HL-60 (cell line): ENCODE measurements at regions not wholly inside any gene's neighbourhood (a gene's known extent, or its start where the extent isn't known, plus 50 kb on each side); places are given as distances from the start of the nearest gene placed in this dataset.
"Not testable (repeated sequence)": the region's sequence is repeated elsewhere in the genome, so short reads cannot be mapped to it uniquely, and the experiment has no call there.

Source experiments
- DNase-seq, 2 experiments: peaks; one replicate each; pipeline ENCODE4 v3.0.0-alpha.2; 2010 to 2020; ENCODE audit warnings: low read depth in 1 of 2, low spot score in 1 of 2
- H3K27ac ChIP-seq: fragments of 250-450 bp; sonication (Bioruptor Pico); replicated peaks from 2 replicates; pipeline ENCODE4 v1.5.1; 2020; ENCODE audit warnings: mild to moderate bottlenecking, moderate library complexity
- H3K27me3 ChIP-seq: fragments of 250-450 bp; sonication (Bioruptor Pico); 2 replicates; pipeline ENCODE4 v1.5.1; 2021; ENCODE audit warnings: mild to moderate bottlenecking, moderate library complexity; ENCODE audit not compliant: insufficient read depth, poor library complexity, severe bottlenecking
- H3K4me3 ChIP-seq: replicated peaks from 2 replicates; pipeline ENCODE4 v1.5.1; 2011; ENCODE audit warnings: mild to moderate bottlenecking, control low read depth, low read length; ENCODE audit not compliant: insufficient read depth
- CTCF ChIP-seq: IDR thresholded peaks from one replicate; pipeline ENCODE4 v1.5.1; 2011; ENCODE audit warnings: low read length, control low read depth, inconsistent platforms; ENCODE audit not compliant: insufficient read depth
- GABPA ChIP-seq: IDR thresholded peaks from 2 replicates; pipeline ENCODE4 v1.6.1; 2012; ENCODE audit warnings: low read depth
- POLR2AphosphoS5 ChIP-seq: IDR thresholded peaks from 2 replicates; pipeline ENCODE4 v1.6.1; 2012; ENCODE audit warnings: low read depth
- SPI1 ChIP-seq: IDR thresholded peaks from 2 replicates; pipeline ENCODE4 v1.6.1; 2012; ENCODE audit warnings: low read depth, mild to moderate bottlenecking, borderline replicate concordance
- TF ChIP-seq, protein P1 (sequence below): IDR thresholded peaks from 2 replicates; pipeline ENCODE4 v1.6.1; 2012; ENCODE audit warnings: low read depth; ENCODE audit not compliant: insufficient replicate concordance

- no peak for TF ChIP-seq POLR2AphosphoS5
- TF ChIP-seq GABPA = no peak
- TF ChIP-seq, protein P1, sequence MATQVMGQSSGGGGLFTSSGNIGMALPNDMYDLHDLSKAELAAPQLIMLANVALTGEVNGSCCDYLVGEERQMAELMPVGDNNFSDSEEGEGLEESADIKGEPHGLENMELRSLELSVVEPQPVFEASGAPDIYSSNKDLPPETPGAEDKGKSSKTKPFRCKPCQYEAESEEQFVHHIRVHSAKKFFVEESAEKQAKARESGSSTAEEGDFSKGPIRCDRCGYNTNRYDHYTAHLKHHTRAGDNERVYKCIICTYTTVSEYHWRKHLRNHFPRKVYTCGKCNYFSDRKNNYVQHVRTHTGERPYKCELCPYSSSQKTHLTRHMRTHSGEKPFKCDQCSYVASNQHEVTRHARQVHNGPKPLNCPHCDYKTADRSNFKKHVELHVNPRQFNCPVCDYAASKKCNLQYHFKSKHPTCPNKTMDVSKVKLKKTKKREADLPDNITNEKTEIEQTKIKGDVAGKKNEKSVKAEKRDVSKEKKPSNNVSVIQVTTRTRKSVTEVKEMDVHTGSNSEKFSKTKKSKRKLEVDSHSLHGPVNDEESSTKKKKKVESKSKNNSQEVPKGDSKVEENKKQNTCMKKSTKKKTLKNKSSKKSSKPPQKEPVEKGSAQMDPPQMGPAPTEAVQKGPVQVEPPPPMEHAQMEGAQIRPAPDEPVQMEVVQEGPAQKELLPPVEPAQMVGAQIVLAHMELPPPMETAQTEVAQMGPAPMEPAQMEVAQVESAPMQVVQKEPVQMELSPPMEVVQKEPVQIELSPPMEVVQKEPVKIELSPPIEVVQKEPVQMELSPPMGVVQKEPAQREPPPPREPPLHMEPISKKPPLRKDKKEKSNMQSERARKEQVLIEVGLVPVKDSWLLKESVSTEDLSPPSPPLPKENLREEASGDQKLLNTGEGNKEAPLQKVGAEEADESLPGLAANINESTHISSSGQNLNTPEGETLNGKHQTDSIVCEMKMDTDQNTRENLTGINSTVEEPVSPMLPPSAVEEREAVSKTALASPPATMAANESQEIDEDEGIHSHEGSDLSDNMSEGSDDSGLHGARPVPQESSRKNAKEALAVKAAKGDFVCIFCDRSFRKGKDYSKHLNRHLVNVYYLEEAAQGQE = no peak
- TF ChIP-seq CTCF = no peak
- no peak for TF ChIP-seq SPI1
- no peak for DNase-seq
These were observed 138.6 kb upstream of the ARHGAP20 start for GRCh38 chr11:110850846-110851245.

GRCh38 chr11:110843053-110843452, 130.8 kb upstream of the ARHGAP20 start:
- H3K4me3 ChIP-seq, DNase-seq, H3K27me3 ChIP-seq, H3K27ac ChIP-seq: not testable (repeated sequence)

More at GRCh38 chr11:110850846-110851245, 138.6 kb upstream of the ARHGAP20 start:
- H3K27me3 ChIP-seq = peaks cover 2% of the 10 kb centered on the region
- H3K4me3 ChIP-seq = no peak overlapping the region
- H3K27ac ChIP-seq = no peak overlapping the region

DNA sequence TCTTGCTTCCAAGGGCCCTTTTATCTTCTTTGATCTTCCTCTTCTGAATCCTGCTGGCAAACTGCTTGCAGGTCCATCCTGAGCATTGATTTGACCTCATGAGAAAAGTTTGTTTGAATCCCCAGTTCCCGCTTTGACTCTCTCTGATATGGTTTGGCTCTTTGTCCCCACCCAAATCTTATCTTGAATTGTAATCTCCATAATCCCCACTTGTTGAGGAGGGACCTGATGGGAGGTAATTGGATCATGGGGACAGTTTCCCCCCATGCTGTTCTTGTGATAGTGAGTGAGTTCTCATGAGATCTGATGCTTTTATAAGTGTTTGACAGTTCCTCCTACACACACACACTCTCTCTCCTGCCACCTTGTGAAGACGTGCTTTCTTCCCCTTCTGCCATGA, 126.6 kb upstream of the ARHGAP20 start:
- H3K27me3 ChIP-seq = no peaks in the 10 kb centered on the region
- DNase-seq = no peak
- no peak overlapping the region for H3K27ac ChIP-seq
- no peak overlapping the region for H3K4me3 ChIP-seq
- no peak for TF ChIP-seq SPI1
- TF ChIP-seq CTCF = no peak
- no peak for TF ChIP-seq GABPA
- TF ChIP-seq POLR2AphosphoS5 = no peak
- TF ChIP-seq, protein P1 = no peak

GRCh38 chr11:110837603-110838002, 125.4 kb upstream of the ARHGAP20 start:
- no peak for DNase-seq
- TF ChIP-seq POLR2AphosphoS5 = no peak
- no peak for TF ChIP-seq SPI1
- TF ChIP-seq, protein P1 = no peak
- no peak for TF ChIP-seq CTCF
- no peak for TF ChIP-seq GABPA
- Histone ChIP-seq H3K4me3 (no peak overlapping the region), H3K27ac (no peak overlapping the region), H3K27me3 (no peaks in the 10 kb centered on the region)
